ENCODE measurements at regions not wholly inside any gene's neighbourhood (a gene's known extent, or its start where the extent isn't known, plus 50 kb on each side); places are given as distances from the start of the nearest gene placed in this dataset.

DNA sequence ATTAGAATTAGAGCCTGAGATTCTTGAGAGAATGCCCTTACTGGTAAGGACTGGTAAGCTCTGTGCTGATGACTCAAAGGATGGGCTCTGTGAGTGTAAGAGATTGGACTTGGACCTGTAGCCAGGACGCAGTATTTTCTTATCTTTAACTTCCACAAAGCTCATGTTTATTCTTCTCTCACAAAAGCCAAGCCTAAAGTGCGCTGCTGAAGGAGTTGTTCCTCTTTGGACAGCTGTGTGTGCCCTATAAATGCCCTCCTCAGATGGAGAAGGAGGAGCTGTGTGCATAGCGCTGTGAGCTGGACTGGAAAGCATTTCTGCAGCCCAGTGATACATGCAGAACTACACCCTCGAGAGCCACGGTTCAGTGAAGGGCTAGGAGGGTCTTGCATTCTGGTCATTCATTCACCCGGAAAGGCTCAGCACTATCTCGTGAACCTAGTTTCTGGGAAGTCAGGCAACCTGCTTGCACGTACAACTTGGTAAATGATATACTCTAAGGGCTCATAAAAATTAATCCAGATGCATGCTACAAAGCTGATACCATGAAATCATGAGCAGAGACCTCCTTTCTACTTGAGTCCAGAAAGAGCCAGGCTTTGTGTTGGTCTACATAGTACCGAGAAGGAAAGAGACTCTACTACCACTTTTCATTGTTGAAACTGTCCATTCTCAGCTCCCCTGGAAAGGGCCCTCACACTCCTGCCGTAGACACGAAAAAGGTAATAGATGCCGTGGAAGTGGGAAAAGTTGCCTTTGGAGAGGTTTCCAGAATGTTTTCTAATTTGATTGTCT is 103.0 kb upstream of the TBL1XR1 start:
- H4K20me1 ChIP-seq (replicated peaks in 1 of 2; ENCODE audit: control insufficient read depth in 1 of 2, insufficient read depth in 2 of 2, low read length in 2 of 2): no peaks in the 10 kb centered on the region
- H2BK15ac ChIP-seq (ENCODE audit: low read length): no peak overlapping the region
- WGBS, 2 experiments (ENCODE audit: extremely low coverage in 1 of 2, insufficient coverage in 1 of 2, insufficient read length in 1 of 2, insufficient replicate concordance in 2 of 2, low coverage in 1 of 2, low lambda C conversion rate in 2 of 2, missing lambda C conversion rate in 1 of 2): 90% methylated on average over 12 of the region's 12 CpGs; no CpG with 5 or more reads in 1 of the 2 experiments
- H2BK5ac ChIP-seq (ENCODE audit: low read depth, low read length): no peak overlapping the region
- no peaks in the 10 kb centered on the region for H3K36me3 ChIP-seq (ENCODE audit: control insufficient read depth in 2 of 4, insufficient read depth in 4 of 4, low read length in 3 of 4)
- no peaks in the 10 kb centered on the region for H3K23me2 ChIP-seq (ENCODE audit: low read depth, low read length)
- ChIA-PET POLR2A (ENCODE audit: partially characterized antibody) (interaction anchor here (1.4 kb wide), 1 partner anchor 107 kb away, joined by 3 read pairs; no protein-coding TSS in a partner anchor), CTCF (ENCODE audit: partially characterized antibody) (interaction anchor here (1.1 kb wide), 1 partner anchor 90 kb away, joined by 3 read pairs; no protein-coding TSS in a partner anchor)
- no peak overlapping the region for H2AK5ac ChIP-seq (ENCODE audit: low read depth, low read length)
- FAIRE-seq (no peak), DNase-seq (ENCODE audit: low read depth in 1 of 2, low spot score in 2 of 2) (no peak)
- no peak overlapping the region for H3K14ac ChIP-seq (ENCODE audit: insufficient read length)
- no peak overlapping the region for H3K27ac ChIP-seq (ENCODE audit: low read depth, low read length)
- no peaks in the 10 kb centered on the region for H3K79me1 ChIP-seq (ENCODE audit: low read depth, low read length)
- no peak overlapping the region for H2BK20ac ChIP-seq (ENCODE audit: low read length)
- no peak overlapping the region for H3K56ac ChIP-seq (replicated peaks; ENCODE audit: insufficient read length, low read depth, low read length)
- H2BK120ac ChIP-seq (replicated peaks; ENCODE audit: low read depth, low read length): no peak overlapping the region
- H3K9me3 ChIP-seq (ENCODE audit: insufficient read depth in 2 of 2, low read depth in 1 of 2, low read length in 1 of 2): no peaks in the 10 kb centered on the region
- H3K4me2 ChIP-seq (ENCODE audit: insufficient read depth in 1 of 2, low read depth in 2 of 2, low read length in 2 of 2): no peak overlapping the region
- H3K79me2 ChIP-seq (ENCODE audit: control insufficient read depth in 1 of 2, insufficient read depth in 2 of 2, low read length in 2 of 2): no peaks in the 10 kb centered on the region
- no peak overlapping the region for H3K4ac ChIP-seq (replicated peaks; ENCODE audit: insufficient read length, low read depth, low read length)
- no peak overlapping the region for H4K91ac ChIP-seq (replicated peaks; ENCODE audit: insufficient read length, low read length)
- H4K5ac ChIP-seq (ENCODE audit: insufficient read length, low read depth, low read length): no peak overlapping the region
- H3K23ac ChIP-seq (ENCODE audit: insufficient read length): no peak overlapping the region
- no peak overlapping the region; the same call in 1 of the 2 replicates for H2BK12ac ChIP-seq (ENCODE audit: low read depth, low read length)
- H3K4me3 ChIP-seq (ENCODE audit: extremely low read depth in 1 of 4, insufficient read depth in 2 of 4, low read depth in 3 of 4, low read length in 4 of 4): no peak overlapping the region
- H3K9ac ChIP-seq (replicated peaks in 1 of 4; ENCODE audit: extremely low read depth in 1 of 4, low read depth in 3 of 4, low read length in 3 of 4): no peak overlapping the region
- no peak for TF ChIP-seq TBP (IDR thresholded peaks at IDR 0.05; ENCODE audit: low read depth, low read length)
- no peaks in the 10 kb centered on the region for H3K27me3 ChIP-seq (replicated peaks in 1 of 4; ENCODE audit: control insufficient read depth in 3 of 4, extremely low read depth in 1 of 4, insufficient read depth in 3 of 4, low read length in 3 of 4)
- no peak overlapping the region for H2AFZ ChIP-seq (ENCODE audit: low read length)
- H4K8ac ChIP-seq (ENCODE audit: extremely low read depth, insufficient read depth, low read length): no peak overlapping the region
- H3K4me1 ChIP-seq (replicated peaks in 1 of 4; ENCODE audit: control insufficient read depth in 3 of 4, insufficient read depth in 4 of 4, low read length in 3 of 4): no peaks in the 10 kb centered on the region
- no peak overlapping the region for H3K18ac ChIP-seq (ENCODE audit: extremely low read depth, low read length)
